GM19452 (cell line): ENCODE measurements at regions not wholly inside any gene's neighbourhood (a gene's known extent, or its start where the extent isn't known, plus 50 kb on each side); places are given as distances from the start of the nearest gene placed in this dataset.

ENCODE experiments used
- ATAC-seq: cut with Tn5 transposase; IDR thresholded peaks from one replicate; pipeline ENCODE4 v1.9.1; 2021; ENCODE audit not compliant: unreplicated experiment

DNA sequence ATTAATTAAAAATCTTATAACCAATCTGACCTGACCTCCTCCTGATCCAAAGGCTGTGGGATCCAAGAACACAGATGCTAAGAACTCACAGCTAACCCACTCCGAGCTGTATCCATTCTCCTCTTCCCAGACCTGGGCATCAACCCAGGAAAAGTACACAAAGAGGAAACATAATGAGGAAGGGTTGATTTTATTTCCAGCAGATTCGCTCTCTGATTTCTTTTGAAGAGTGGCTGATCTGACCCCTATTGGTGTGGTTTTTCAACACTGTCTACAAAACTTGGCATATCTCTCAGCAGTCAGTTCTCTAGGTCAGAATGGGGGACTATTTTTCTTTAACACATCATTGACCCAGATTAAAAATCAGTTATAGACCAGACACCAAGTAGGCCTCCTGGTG, 201.9 kb upstream of the UBASH3B start:
- no peak for ATAC-seq

DNA sequence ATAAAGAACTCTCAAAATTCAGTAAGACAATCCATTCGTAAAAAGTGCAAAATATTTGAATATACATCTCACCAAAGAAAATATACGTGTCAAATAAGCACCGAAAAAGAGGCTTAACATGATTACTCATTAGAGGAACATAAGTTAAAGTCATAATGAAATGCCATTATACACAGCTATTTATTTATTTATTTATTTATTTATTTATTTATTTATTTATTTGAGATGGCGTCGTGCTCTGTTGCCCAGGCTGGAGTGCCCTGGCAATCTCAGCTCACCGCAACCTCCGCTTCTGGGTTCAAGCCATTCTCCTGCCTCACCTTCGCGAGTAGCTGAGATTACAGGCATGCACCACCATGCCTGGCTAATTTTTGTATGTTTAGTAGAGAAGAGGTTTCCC, 203.6 kb upstream of the UBASH3B start:
- ATAC-seq = no peak

DNA sequence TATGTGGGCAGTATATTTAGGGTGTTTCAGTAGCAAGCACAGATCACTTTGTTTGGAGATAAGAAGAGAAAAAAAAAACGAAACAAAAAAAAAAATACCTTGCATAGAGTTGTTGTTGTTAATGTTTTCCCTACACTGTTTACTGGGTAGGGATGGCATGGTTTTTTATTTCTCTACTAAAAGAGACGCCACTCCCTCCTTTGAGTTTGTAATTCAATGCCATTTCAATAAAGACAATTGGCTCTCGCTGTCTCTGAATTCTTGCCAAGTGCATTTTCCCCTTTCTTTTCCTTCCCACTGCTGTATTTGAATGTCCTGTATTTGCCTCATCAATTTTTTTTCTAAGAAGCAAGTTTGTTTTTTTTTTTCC, 213.9 kb upstream of the UBASH3B start:
- ATAC-seq = no peak

DNA sequence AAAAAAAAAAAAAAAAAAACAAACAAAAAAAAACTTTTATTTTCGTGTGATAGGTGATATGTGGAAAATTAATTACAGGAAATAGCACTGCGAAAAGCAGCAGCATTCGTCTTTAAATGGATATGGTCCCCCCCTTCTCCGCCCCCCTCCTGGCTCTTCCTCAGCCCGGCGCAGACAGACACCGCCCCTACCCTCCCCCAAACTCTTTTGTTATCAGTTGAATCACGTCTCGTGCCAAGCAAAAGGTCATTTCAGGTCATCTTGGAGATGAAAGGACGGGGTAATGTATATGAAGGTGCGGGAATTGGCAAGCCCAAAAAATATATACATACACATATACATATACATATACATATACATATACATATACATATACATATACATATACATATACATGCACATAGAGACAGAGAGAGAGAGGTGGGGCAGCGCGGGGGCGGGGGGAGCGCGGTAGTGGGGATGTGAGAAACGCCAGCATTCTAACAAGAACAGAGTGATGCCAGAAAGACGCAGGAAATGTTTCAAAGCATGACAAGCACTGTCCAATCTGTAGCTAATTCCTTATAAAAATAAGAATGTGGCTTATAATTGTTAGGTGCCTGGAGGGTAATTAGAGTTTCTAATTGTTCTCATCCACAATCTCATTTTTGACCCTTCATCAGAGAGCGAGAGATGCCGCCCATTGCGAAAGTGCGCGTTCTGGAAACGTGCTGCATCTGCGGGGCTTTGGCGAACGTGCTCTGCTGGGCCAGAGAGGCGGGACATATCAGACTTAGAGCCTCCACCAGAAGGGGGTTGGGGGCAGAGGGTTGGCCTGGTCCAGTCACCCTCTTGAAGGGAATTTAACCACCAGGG, 214.5 kb upstream of the UBASH3B start:
- no peak for ATAC-seq

DNA sequence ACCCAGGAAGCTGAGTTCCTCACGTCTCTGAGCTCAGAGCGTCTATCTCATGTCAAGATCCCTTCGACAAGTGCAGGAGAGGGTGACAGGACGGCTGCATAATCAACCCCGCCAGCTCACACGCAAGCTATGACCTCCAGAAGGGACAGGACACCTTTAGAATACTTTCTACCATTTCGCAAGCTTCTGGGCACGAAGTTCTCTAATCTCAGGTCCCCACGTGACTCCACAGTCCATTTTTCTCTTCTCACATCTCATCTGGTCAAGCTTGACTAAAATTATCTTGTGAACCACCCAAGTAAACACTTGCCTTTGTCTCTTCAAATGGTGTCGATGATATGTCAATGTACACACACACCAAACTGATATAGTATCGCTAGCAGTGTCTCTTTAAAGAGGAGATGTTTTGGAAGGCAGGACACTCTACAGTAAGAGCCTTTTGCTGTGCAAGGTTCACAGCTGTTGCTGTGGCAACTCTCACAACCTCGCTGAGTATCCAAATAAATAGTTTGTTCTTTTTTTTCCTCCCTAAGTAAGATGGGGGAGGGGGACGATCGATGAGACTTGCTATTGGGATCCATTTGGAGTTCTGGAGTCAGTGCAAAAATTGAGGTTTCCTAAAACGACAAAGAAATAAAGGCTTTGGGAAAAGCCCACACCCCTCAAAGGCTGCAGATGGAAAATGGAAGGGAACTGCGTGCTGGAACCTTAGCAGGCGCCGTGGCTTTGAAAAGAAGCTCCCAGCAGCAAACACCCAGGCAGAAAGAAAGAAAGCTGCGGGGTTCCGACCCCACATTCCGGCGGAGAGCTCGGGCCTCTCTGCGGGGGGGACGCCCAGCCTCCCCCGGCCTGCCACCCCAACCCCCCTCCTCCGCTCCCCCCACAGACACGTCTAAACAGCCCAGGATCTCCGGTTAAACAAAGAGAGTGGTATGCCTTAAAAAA, 215.4 kb upstream of the UBASH3B start:
- no peak for ATAC-seq

DNA sequence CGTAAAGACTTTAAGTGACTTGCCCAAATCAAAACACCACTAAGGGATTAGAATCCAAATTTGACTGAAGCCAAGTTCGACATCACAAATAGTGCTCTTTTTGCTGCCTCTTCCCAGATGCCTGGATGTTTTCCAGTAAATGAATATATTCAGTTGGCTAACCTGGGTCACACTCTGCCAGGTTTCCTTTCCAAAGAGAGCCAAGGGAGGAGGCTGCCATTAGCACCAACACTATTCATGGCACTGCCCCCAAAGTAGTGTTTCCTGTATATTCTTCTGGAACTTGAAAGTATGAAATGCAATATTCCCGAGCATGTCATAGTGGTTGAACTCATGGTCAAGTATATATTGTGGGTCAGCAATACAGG, 219.3 kb upstream of the UBASH3B start:
- no peak for ATAC-seq

DNA sequence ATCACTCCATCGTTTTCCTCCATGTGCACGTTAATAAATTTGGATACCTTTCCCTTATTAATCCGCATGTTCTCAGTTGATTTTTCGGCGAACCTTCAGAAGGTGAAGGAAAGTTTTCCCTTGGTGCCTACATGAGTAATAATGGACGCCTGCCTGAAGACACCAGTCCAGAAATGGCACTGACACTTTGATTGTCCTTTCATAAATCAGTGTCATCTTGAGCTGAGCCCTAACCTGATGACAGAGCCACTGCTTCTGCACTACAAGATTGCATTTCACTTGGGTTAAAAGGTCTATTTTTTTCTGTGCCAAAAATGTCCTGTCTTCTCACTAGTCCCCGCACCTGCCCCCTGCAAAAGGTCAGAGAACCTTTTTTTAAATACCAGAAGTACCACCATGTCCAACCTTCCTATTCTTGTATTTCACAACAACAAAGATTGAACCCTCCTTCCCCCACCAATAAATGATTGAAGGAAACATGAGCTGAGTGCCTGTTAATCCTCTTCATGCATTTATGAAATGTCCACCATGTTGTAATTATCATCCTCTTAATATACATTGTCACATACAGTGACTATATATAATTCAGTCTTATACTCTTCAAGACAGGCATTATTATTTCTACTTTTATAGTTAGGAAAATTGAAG, 219.9 kb upstream of the UBASH3B start:
- ATAC-seq = no peak

DNA sequence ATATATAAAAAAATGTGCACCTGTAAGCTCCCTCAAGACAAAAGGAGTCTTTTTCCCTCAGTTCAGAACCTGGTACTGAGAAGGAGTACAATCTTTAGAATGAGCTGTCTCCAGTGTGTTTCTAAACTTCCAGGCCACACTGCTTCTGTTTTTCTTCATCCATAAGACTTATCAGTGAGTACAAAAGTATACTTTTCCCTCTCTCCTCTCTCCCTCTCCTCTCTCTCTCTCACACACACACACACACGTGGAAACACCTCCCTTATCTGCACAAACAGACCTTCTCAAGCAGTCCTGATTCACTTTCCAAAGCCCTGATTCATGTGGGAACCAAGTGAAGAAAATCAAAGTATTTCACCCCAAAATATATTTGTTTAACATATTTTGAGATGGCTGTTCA, 220.7 kb upstream of the UBASH3B start:
- ATAC-seq = no peak

DNA sequence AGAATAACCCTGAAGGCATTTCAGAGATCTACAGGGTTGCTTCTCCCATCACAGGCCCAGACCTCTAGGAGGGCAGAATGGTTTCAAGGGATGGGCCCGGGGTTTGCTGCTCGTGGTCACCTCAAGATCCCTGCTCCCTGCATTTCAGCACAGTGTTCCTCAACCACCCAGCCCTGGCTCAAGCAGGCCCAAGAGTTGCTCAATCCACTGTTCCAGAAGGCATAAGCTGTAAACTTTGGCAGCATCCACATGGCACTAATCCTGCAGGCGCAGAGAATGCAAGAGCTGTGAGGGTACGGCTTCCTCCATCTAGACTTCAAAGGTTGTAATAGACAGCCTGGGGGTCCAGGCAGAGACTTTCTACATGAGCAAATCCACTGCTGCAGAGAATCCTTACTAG, 225.0 kb upstream of the UBASH3B start:
- ATAC-seq = no peak

DNA sequence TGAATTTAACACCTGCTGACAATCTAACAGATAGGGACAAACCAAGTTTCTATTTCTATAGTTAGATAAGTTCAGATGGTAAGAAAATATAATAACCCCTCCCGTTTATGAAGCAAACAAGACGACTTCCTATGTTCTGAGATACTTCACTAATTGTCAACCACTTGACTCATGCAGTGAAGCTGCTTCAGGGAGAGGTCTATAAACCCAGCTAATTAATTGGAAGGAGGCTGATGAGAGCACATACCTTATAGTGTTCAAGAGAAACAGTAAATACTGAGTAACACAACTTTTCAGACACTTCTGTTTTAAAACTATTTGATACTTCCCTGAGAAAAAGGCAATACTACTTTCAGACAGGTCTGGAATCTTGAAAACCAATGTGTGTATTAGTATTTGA, 229.4 kb upstream of the UBASH3B start:
- no peak for ATAC-seq

DNA sequence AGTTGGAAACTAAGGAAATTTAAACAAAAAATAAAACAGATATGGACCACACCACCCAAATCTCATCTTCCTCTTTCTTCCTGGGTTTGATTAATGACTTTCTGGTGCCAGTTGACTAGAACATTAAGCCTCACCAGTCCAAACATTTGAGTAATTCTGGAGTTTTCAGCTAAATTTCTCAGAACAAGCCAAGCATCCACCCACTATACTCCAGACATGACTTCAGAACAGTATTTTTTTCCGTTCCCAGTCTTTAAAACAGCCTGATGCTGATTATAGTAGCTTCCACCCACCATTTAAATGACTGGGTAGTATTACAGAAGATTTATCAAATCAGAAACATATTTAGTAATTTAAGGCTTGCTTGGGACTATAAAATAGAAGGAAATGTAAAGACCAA, 230.9 kb upstream of the UBASH3B start:
- ATAC-seq = no peak

DNA sequence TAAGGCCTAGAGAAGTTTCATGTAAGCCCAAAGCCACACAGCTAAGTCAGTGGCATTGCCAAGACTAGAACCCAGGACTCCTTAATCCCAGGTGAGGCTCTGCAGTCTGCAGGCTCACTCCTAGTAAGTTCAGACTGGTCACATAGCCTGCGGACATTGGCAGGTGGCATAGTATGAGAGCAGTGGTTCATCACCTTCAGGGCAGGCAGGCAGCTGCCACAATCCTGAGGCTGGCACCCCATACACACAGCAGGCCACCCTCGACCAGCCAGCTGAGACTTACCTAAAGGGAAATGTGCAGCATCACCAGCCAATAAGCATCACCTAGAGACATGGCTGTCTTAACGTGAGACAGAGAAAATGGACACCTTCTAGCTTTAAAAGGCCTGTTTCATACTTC, 231.6 kb upstream of the UBASH3B start:
- ATAC-seq = no peak

DNA sequence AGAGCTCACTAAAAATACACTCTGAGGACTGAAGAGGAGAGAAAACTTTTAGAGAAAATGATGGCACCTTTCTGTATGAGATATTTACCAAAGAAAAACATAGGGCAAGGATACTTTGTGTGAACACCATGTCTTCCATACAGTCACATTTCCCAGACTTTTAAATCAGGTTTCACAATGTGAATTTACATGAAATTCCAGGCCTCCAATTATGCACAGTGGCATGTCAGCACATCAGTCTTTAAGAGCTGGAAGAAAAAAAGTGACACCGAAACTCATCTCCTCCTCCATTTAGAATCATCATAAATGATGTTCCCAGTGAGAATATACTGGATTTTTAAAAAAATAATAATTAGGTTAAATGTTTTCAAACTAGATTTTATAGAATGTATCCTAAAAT, 232.2 kb upstream of the UBASH3B start:
- no peak for ATAC-seq

DNA sequence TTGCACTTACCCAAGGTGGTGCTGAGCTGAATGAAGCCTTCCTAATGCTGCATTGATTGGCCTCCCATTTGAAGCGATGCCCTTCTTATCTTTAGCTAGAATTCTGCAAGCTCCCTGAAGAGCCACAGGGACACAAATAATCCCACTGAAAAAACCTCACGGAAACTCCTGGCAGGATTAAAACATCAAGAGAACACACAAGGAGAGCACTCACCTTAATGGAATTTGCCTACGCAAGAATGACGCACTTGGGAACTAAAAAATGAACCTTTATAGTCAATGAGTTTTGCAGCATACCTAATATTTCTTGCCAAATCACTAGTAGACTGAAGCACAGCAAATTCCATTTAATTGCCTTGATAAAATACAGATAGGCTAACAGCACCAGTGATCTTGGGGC, 232.8 kb upstream of the UBASH3B start:
- no peak for ATAC-seq

DNA sequence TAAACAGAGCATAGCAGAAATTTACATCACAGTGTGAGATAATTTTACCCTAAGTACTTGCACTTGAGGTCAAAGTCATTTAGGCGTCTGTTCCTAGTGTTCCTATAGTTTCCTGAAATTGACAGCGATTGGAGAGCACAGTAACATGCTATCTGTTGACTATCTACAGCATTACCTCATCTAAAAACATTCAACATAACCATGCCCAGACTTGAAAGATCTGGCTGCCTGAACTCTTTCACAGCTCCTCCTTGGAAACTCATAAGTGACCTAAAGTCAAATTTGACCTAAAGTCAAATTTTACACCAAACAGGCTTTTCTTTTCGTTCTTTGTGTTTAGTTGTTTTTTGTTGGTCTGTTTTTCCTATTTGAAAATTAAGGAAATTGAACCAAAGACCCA, 233.8 kb upstream of the UBASH3B start:
- no peak for ATAC-seq

DNA sequence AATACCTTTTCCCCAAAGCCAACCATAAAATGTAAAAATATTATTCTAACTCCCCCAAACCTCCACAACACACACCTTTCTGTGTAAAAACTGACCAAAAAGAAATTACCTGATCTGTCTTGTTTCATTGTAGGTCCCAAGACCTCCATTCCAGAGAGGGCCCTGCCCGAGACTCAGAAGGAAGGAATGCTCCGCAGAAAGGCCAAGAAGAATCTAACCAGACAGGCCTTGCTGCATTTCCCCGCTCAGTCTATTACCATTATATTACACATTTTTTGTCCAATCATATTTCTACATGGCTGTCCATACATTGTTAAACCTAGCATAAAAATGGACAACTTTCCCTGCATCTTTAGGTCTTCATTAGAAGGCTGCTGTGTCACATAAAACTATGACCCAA, 237.5 kb upstream of the UBASH3B start:
- no peak for ATAC-seq

DNA sequence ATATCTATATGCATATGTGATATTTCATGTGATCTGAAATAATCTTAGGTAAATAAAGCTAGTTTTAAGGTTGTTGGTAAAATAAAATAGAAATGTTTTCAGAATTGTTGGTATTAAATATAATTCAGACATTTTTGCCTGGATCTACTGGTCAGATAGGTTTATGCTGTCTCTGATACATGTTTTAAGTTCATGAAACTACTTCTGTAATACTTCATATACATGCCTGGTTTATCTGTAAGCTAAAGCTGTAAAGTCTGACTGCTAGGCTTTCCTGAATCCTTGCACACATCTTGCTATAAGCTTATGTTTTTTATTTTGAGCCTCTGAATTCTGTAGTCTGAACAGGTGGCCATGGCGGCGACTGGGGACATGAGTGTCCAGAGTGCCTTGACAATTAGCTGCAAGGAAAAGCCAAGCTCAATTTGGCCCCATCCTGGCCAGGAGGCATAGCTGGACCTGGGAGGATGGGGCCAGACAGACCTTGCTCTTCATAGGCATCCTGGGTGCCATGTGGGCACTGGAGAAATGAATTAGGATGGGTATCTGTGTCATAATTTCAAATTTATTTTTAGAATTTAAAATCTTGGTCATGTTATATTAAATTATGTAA, 241.0 kb upstream of the UBASH3B start:
- ATAC-seq = no peak

DNA sequence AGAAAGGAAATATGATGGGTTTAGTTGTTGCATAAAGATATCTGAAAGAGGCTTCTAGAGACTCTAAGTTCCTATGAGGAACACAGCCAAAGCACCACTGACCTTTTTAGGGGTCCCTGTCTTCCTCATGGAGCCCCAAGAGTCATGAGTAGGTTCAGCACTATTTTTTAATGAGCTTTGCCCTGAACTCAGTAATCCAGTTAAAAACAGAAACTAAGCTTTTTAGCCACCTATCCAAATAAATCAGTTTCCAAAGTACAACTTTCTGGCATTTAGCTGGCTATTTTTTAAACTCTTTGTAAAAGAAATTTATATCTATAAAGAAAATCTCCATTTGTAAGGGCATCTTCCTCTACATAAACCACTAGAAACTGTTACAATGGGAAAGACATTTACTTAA, 241.8 kb upstream of the UBASH3B start:
- no peak for ATAC-seq

DNA sequence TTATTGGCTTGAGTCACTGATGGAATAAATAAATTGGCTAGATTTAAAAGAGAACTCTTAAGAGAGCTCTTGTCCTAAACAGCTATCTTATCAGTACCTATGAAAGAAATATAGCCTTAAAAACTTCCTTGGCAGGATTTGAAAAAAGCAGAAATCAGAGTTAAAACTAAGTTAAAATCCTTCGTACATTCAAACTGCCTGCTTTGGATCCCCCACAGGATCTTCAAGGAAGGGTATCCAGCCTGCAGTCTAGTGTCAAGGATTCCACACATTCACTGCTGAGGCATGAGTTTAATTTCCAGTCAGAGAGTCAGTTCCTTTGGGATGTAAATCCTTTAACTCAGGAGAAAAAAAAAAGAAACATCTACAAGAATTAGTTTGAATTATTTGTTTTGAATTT, 242.9 kb upstream of the UBASH3B start:
- ATAC-seq = no peak

DNA sequence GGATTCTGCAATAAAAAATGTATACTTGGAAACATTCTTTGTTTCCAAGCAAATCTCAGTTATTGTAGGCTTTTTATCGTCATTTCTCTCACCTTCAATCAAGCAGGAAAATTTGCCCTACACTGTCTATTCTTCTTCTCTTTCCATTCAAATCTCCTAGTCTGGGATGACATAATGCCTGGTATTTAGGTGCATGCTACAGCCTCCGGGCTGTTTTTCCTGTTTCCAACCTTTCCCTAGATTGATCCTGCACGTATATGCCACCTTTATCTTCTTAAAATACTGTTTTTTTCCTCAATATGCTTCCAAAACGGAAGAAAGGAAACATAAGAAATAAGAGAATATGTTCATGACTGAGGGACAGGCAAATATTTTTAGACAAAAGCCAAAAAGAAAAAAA, 249.1 kb upstream of the UBASH3B start:
- ATAC-seq = no peak

DNA sequence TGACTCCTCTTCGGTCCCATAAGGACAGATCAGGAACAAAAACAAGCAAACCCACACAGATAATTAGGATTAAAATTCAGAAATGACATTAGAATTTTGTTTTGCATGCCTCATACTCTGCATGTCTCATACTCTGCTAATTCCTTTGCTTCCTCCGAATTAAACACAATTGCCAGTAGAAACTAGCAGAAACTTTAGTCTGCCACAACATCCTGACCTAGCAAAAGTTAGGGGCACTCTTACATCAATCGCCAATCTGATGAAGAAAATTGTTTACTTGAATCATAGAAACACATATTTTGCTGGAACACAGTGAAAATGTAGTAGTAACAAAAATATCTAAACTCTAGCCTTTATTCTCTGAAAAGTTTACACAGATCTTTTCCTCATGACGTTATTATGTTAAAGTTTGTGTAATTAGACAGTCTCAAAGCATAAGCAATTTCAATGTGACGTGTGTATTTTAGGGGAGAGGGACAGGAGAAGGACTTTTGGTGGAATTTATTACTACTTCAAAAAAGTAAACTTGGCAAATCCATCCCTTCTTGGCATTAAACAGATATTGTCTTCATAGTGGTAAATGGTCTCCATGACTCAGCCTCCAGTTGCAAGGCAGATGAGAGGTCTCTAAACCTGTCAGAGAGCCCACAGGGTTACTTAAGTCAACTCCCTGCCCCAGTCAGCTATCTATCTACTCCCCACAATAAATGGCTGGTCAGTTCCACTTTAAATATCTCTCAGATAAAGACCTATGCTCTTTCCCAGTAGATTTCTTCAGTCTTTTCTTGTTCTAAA, 249.8 kb upstream of the UBASH3B start:
- no peak for ATAC-seq
